ENCODE measurements at regions not wholly inside any gene's neighbourhood (a gene's known extent, or its start where the extent isn't known, plus 50 kb on each side); places are given as distances from the start of the nearest gene placed in this dataset.

DNA sequence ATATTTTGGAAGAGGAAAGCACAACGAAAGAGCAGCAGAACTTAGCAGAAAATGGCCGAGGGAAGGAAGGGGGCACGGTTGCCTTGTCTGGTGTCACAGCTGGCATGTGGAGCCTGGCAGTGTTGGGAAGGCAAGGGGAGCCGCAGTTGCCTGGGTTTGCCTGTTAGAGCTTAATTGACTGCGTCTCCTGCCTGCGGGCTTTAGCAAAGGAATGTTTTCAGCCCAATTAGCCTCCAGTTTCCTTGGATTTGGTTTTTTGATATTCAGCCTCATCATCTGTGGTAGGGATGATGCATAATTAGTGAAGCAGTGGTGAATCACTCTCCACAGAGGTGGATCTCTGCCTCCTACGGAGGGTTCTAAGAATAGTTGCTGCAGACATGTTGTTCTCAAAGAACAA, 832.6 kb downstream of the QKI start:
- no peak for FAIRE-seq
- no peak for DNase-seq (ENCODE audit: low spot score)

DNA sequence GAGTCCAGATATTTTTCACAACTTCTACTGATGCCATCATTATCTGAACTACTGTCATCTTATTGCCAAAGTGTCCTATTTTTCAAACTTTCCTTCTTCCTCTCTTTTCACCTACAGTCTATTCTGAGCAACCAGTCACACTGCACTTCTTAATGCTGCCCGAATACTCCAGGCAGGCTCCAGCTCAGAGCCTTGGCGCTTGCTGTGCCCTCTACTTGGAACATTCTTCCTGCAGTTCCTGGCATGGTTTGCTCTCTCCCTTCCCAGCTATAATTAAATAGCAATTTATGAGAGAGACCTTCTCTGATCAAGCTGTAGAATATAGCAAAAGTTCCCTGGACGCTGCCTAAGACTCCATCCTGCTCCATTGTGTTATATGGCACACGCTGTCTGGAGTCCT, 831.6 kb downstream of the QKI start:
- DNase-seq (ENCODE audit: low spot score) (no peak), FAIRE-seq (no peak)

DNA sequence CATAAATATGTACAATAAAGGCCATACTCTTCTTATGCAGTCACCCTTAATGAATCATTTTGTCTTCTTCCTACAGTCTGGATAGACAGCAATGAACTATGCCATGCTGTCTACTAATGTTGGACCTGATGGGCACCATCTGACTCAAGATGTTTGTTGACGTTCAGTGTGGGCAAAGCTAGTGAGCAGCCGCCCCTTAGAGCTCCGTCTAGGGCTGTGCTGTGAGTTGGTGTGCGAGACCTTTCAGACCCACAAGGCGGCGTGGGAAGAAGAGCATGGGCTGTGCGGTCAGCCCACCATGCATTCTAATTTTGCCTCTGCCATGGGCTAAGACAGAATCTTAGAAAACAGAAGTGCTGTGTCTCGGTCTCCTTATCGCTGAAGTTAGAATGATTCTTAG, 829.4 kb downstream of the QKI start:
- DNase-seq (ENCODE audit: low spot score) (no peak), FAIRE-seq (no peak)

- no peak for FAIRE-seq
- no peak for DNase-seq (ENCODE audit: low spot score)
Measured at GRCh38 chr6:164243012-164243610, 828.6 kb downstream of the QKI start.

DNA sequence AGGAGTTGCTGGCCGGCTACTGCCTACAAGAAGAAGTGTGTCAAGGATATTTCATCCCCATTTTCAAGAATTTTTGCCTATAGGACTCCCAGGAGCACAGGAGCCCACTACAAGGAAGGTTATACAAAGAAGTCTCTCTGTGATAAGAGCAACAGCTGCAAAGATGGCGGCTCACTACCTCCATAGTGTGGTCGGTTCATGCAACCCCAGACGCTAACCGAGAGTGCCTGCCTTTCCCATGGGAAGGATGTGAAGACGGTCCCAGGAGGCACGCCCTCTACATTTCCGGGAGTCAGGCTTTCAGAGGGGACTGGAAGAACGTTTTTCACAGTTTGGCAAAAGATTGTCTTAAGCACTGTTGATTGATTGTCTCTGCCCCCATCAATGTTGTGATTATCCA, 816.3 kb downstream of the QKI start:
- DNase-seq (ENCODE audit: low spot score) (no peak), FAIRE-seq (no peak)

DNA sequence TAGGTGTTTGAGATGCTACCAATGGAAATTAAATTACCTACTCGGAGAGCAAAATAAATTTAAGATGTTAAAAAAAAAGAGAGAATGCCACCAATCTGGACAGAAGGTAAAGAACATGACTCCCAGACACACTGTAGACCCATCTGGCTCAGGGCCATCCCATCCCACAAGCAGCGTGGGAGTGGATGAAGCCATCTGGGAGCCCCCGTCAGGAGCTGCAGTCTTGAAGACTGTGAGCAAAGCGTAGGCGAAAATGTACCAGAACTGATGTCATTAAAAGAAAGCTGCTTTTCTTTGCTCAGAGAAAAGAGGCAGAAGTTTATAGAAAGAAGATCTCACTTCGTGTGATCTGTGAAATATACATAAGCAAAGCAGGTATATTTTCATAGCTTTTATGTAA, 815.7 kb downstream of the QKI start:
- DNase-seq (ENCODE audit: low spot score) (no peak), FAIRE-seq (no peak)

GRCh38 chr6:164229716-164230115, 815.2 kb downstream of the QKI start:
- no peak for FAIRE-seq

GRCh38 chr6:164227952-164228522, 813.5 kb downstream of the QKI start:
- DNase-seq (ENCODE audit: low spot score): no peak

More at GRCh38 chr6:164229716-164230115, 815.2 kb downstream of the QKI start:
- DNase-seq (ENCODE audit: low spot score): no peak

DNA sequence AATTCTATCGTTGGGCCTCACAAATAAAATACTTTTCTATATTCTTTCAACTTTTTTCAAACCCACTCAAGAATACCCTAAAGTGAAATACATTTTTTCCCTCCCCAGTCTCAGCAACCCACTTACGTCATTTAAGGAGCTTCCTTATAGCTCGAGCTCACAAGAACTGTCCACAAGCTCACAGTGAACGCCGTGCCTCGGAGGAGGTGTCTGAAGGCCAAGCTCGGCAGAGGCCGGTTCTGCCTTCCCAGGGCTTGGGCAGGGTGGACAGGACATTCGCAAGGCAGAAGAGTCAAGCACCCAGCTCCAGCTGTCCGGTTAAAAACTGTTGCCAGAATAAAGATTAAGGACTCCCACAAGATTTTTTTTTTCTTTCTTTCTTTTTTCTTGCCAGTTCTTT, 802.3 kb downstream of the QKI start:
- FAIRE-seq (no peak), DNase-seq (ENCODE audit: low spot score) (no peak)

More at GRCh38 chr6:164227952-164228522, 813.5 kb downstream of the QKI start:
- FAIRE-seq: no peak

- DNase-seq (ENCODE audit: low spot score) (no peak), FAIRE-seq (no peak)
Measured at GRCh38 chr6:164216368-164216767, 801.9 kb downstream of the QKI start.

- no peak for DNase-seq (ENCODE audit: low spot score)
- no peak for FAIRE-seq
Measured at GRCh38 chr6:164214066-164214465, 799.5 kb downstream of the QKI start.

DNA sequence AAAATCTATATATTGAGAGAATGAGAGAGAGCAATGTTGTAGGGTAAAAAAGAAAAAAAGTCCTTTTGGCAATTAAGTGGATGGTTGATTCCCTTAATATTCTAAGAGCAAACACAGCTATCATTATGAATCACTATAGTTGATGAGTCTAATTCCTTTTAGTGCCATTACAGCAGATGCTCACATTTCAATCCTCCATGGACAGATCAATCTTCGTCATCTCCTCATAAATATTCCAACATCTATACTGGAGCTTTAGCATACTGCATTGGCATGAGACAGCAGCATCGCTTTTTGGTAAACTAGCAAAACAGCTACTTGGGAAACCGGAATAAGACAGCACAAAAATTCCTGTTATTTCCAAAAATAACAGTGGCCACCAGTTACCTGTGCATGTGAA, 796.7 kb downstream of the QKI start:
- FAIRE-seq: no peak
- no peak for DNase-seq (ENCODE audit: low spot score)

DNA sequence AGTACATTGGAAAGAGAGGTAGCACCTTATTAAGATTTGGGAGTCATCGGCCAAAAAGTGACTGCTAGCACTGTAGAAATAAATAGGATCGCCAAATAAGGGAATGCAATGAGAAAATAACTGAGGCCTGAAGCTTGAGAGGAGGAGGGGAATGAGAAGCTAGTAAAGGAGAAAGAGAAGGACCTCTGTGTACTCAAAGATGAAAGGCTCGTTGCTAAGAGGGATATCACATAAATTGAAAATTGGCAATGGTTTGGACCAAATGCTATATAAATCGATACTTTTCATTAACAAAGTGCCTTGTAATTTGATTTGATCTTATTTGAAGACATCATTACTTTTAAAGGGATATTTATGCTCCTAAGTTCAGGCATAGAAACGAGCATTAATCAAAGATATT, 796.3 kb downstream of the QKI start:
- DNase-seq (ENCODE audit: low spot score): no peak
- no peak for FAIRE-seq

DNA sequence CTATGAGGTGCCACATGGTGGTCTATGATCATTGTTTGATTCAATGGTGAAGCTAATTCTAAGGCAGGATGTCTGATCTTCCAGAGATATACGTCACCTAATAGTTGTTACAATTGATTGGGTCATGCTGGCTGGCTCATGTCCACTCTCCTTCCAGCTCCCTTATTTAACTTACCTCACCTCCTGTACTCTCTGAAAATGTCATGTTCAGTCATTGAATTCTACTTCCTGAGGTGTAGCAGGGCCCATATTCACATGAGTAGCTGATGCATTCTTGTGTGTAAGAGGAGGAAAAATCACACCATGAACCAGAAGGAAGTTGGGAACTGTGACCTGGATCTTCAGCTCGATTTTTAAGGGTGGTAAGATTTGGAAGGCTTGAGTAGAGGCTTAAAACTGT, 795.8 kb downstream of the QKI start:
- DNase-seq (ENCODE audit: low spot score): no peak
- no peak for FAIRE-seq

- FAIRE-seq (no peak), DNase-seq (ENCODE audit: low spot score) (peak; percentile 13)
Measured at GRCh38 chr6:164208371-164208770, 793.9 kb downstream of the QKI start.

DNA sequence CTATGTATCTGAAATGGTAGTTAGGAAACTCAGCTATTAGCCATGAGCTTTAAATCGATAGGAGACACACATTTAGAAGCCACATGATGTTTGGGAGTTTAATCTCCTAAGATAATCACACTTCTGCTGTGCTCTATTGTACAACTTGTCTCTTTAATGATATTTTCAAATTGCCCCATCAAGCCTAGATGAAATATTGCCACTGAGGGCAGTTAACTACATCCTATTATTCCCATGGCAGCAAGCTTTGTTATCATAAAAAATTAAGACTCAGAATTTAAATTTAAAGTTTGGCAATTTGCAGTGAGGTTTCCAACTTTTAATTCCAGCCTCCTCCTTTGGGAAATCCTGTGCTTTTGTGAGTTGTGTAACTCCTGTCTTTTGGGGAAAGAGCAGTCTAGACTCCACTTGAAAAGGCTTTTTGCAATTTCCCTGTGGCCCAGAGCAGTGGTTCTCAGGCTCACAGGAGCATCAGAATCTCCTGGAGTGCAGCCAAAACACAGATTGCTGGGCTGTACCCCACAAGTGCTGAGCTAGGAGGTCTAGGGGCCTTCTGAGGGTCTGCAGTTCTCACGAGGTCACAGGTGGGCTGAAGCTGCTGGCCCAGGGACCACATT, 792.4 kb downstream of the QKI start:
- FAIRE-seq (no peak), DNase-seq (ENCODE audit: low spot score) (no peak)

DNA sequence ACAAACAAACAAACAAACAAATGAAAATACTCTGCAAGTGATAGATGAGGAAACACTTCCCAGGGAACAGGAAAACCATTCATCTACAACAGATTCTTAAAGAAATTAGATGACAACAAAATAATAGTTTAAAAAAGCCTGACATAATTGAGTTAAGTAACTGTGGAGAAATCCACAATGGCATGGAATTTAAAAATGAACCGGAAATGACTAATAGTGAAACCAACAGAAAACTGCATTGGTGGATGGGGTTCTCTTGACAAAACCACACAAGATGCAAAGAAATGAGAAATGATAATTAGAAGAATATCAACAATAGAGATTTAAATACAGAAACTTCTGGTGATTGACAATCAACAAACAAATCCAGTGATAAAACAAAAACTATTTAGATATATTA, 785.6 kb downstream of the QKI start:
- FAIRE-seq (no peak), DNase-seq (ENCODE audit: low spot score) (no peak)

- FAIRE-seq: no peak
- no peak for DNase-seq (ENCODE audit: low spot score)
Measured at GRCh38 chr6:164195942-164196281, 781.4 kb downstream of the QKI start.

GRCh38 chr6:164195278-164195941, 780.9 kb downstream of the QKI start:
- FAIRE-seq (no peak), DNase-seq (ENCODE audit: low spot score) (no peak)

DNA sequence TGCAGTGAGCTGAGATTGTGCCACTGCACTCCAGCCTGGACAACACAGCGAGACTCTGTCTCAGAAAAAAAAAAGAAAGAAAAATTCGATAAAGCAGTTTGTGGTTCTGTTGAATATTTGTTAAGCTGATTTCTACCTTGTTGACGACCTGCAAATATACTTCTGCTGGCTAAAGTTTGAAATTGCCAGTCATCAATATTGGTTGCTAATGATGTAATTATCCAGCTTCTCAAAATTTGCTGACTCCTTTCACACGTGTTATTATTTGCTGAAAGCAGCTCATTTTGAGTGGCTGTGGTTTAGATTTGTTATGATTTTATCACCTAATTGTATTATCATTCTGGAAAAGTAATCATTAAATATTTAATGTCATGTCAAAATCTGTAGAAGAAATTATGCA, 774.3 kb downstream of the QKI start:
- FAIRE-seq (no peak), DNase-seq (ENCODE audit: low spot score) (no peak)

GRCh38 chr6:164185471-164185871, 771.0 kb downstream of the QKI start:
- no peak for DNase-seq (ENCODE audit: low spot score)
- FAIRE-seq: no peak

- FAIRE-seq: no peak
- DNase-seq (ENCODE audit: low spot score): no peak
Measured at GRCh38 chr6:164184410-164184809, 769.9 kb downstream of the QKI start.
